GM20431 (cell line): ENCODE measurements at regions not wholly inside any gene's neighbourhood (a gene's known extent, or its start where the extent isn't known, plus 50 kb on each side); places are given as distances from the start of the nearest gene placed in this dataset.
"Not testable (repeated sequence)": the region's sequence is repeated elsewhere in the genome, so short reads cannot be mapped to it uniquely, and the experiment has no call there.

Experiments used
- in situ Hi-C: fragments of 300-500 bp; cut with MseI, MboI; formaldehyde crosslinking; loops from one replicate; pipeline ENCODE4 v1.15.0; 2020; ENCODE audit warnings: low sequenced_read_pairs; ENCODE audit not compliant: unreplicated experiment

GRCh38 chr18:43780782-43781340 is 503.6 kb upstream of the SYT4 start:
- in situ Hi-C loops: no loop called here

- in situ Hi-C loops: no loop called here
Observed at GRCh38 chr18:43785158-43785557, 507.9 kb upstream of the SYT4 start.

- in situ Hi-C loops: no loop called here
Observed at GRCh38 chr18:43786893-43787292, 509.6 kb upstream of the SYT4 start.

- in situ Hi-C loops: not testable (repeated sequence)
Observed at GRCh38 chr18:43787721-43788120, 510.4 kb upstream of the SYT4 start.

GRCh38 chr18:43789234-43790000 is 512.1 kb upstream of the SYT4 start:
- in situ Hi-C loops: no loop called here

- in situ Hi-C loops: no loop called here
Observed at GRCh38 chr18:43793910-43794309, 516.6 kb upstream of the SYT4 start.

- in situ Hi-C loops: no loop called here
Observed at GRCh38 chr18:43794363-43794762, 517.1 kb upstream of the SYT4 start.

GRCh38 chr18:43797347-43797746 is 520.1 kb upstream of the SYT4 start:
- in situ Hi-C loops: no loop called here

GRCh38 chr18:43800584-43800983 is 523.3 kb upstream of the SYT4 start:
- in situ Hi-C loops: no loop called here

GRCh38 chr18:43805646-43806194 is 528.4 kb upstream of the SYT4 start:
- in situ Hi-C loops: no loop called here

GRCh38 chr18:43812627-43813026 is 535.3 kb upstream of the SYT4 start:
- in situ Hi-C loops: no loop called here

- in situ Hi-C loops: no loop called here
Observed at GRCh38 chr18:43819397-43819796, 542.1 kb upstream of the SYT4 start.

- in situ Hi-C loops: no loop called here
Observed at GRCh38 chr18:43819873-43820272, 542.6 kb upstream of the SYT4 start.

GRCh38 chr18:43825768-43826167 is 548.5 kb upstream of the SYT4 start:
- in situ Hi-C loops: no loop called here

- in situ Hi-C loops: no loop called here
Observed at GRCh38 chr18:43826215-43826614, 548.9 kb upstream of the SYT4 start.

- in situ Hi-C loops: no loop called here
Observed at GRCh38 chr18:43827311-43827710, 550.0 kb upstream of the SYT4 start.

GRCh38 chr18:43830303-43830702 is 553.0 kb upstream of the SYT4 start:
- in situ Hi-C loops: no loop called here

- in situ Hi-C loops: no loop called here
Observed at GRCh38 chr18:43830947-43831346, 553.7 kb upstream of the SYT4 start.

- in situ Hi-C loops: no loop called here
Observed at GRCh38 chr18:43846299-43846698, 569.0 kb upstream of the SYT4 start.

GRCh38 chr18:43847164-43848091 is 570.1 kb upstream of the SYT4 start:
- in situ Hi-C loops: no loop called here

- in situ Hi-C loops: not testable (repeated sequence)
Observed at GRCh38 chr18:43849831-43850230, 572.5 kb upstream of the SYT4 start.
